ENCODE measurements at regions not wholly inside any gene's neighbourhood (a gene's known extent, or its start where the extent isn't known, plus 50 kb on each side); places are given as distances from the start of the nearest gene placed in this dataset.

DNA sequence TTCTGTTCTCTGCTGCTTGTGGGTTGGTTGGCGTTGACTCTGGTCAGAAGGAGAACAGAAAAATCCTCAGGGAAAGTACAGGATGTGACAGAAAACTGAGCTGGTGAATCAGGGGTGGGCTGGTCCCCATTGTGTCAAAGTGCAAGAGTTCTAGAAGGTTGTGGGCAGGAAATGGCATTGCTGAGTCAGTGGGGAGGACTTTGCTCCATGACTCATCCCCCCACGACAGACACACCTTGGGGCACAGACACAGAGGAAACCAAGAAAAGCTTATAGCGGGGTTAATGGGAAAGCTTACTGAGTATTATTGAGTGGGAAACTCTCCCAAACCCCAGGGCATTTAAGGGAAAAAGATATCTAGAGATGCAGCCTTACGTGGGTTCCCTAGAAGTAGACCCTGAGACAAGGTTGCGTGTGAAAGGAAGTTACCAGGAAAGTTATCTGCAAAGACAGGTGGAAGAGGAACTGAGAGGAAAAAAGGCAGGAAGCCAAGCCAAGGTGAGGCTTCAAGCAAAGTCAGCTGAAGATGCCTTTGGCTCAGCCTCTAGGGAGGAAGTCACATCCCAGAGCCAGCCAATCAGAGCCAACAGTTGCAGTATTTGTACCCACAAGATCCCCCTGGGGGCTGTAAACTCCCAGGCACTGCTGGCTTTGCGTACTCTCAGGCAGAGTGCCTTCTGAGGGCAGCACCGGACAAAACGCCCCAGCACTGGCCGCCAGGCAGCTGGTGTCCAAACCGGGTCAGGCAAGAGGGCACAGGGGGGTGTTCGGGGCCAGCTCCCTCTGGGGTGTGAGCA, 86.4 kb downstream of the FOXL1 start:
- peak; percentile 60 to 68 for DNase-seq

DNA sequence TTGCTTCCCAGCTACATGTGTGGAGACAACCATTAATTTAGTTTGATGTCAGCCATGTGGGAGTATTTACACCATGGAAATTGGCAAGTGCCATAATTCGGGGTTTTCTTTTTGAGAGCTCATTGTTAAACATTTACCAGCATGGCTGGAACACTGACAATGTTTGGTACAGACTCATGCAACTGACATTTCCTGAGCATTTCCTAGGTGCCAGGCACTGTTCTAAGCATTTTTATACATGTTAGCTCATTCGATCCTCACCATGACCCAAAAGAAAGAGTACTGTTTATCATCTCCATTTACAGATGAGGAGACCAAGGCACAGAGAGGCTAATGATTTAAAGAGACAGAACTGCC, 86.9 kb downstream of the FOXL1 start:
- DNase-seq: no peak

DNA sequence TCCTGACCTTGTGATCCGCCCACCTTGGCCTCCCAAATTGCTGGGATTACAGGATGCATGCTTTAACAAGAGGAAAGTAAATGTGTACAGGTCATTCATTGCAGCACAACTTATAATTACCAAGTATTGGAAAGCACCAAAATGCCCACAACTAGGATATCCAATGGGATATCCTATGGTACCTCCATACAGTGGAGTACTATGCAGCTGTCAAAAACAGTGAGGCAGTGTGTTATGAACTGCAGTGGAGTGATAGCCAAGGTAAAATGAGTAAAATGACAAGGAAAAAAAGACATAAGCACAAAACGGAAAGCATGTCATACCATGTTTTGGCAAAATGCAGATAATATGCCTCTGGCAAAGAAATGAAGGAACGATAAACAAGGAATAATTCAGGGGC, 87.6 kb downstream of the FOXL1 start:
- DNase-seq: no peak

DNA sequence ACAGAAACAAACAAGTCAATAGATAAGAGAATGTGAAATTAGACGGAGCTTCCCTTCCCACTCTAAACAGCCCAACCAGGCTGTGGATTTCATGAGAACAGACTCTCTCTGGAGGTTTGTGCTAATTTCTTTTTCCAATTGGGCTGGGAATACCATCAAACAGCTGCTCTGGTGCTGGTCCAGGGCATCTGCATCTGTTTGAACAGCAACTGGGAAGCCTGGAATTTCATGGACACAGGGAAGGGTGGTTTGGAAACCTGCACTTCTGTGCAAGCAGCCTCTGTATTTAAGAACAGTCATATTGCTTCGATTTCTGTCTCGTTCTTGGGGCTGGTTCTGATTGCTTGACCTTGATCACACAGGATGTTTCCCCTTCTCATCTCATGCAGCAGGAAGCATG, 88.7 kb downstream of the FOXL1 start:
- DNase-seq: no peak

DNA sequence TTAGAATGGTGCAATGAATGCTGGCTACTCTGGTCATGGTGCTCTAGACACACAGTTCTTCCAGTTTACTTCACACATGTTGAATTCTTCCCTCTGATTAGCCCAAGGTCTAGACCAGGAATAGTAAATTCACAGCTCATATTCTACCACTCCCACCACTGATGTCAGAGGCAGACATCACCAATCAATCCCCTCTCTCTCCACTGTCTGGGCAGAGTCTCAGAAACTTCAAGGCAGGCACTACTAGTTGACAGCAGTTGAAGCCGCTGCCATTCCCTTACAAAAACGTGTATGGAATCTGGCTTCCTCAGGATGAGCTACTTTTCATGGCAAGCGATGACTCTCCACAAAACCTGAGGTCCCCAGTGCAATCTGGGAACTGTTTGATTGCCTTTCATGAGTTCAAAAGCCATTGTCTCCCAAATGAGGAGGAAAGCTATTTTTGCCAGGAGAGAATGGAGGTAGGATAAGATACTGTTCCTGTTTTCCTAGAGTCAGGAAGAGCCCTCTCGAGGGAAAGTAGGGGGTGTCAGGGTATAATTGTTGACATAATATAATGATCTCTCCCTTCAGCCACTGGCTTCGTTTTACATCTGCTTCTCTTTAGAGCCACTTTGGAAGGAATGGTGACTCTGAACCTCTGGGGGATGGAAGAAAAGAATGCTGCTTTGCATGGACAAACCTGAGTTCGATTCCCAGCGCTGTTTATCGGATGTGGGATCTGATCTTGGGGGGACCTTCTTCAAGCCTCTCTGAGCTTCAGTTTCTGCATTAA, 90.0 kb downstream of the FOXL1 start:
- DNase-seq: no peak

DNA sequence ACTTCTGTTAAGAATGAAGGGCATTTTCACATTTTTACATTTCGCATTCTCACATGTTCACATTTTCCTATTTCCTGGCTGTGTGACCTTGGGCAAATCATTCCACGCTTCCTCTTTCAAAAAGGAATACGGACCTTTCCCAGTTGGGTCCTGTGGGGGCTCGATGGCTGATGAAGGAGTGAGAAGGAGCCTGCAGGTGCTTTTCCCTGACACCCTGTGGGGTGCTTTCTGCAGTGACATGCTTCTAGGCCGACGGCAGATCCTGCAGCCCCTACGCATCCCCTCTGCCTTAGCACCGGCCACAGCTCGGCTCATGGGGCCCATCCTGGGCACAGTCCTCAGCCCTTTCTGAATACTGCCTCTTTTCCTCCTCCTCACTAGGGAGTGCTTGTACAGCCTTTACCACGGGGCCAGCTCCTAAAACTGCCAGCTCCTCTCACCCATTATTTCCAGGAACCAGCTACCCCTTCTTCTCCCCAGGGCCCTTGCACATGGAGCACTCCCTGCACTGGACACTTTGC, 91.0 kb downstream of the FOXL1 start:
- no peak for DNase-seq

DNA sequence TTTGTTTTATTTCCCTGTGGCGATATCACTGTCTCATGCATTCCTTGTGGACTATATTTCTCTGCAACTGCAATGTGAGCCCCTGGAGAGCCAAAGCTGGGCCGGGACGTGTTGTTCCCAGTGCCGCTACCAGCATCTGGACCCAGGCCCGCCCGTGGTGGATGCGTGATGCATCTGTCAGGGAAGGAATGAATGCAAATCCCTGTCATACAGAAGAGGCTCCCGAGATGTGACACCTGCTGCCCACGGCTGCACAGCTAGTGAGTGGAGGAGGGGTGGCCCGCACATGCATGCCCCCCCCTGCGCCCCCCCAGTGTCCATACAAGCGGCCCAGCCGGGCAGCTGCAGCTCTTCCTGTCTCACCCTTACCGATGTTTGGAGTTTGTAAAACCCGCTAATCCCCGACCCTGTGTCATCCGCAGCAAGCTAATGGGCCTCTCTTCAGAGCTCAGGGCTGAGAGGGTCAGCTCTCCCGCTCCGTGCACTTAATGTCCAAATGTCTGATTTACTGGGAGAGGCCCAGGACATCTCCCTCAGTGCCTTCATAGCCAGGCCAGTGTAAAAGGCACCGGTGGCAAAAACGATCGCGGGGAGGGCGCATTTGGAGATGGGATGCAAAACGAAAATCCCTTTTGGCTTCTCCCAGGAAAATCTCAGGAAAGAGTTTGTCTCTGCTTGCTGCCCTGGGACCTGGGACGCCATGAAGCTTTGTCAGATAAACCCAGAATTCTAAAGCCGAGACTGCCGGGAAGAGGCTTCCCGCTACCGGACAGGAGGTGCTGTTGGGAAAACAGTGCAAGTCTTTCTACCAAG, 91.8 kb downstream of the FOXL1 start:
- DNase-seq: no peak

DNA sequence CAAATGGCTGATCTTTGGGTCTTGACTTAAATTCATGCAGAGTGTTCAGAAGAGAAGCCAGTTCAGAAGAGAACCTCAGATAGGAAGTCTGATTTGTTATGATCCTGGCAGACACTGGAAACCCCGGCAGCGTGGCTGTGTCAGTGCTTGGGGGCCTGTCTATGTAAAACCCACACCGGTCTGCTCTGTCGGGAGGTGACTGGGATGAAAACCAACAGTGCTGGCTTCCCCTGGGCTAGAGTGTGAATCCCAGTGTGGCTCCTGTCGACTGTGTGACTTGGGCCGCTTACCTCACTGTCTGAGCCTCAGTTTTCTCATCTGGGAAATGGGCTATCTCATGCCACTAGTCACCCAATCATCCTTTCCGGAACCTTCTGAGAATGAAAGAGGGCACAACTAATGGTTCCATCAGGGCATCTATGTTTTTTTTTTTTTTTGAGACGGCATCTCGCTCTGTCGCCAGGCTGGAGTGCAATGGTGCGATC, 92.4 kb downstream of the FOXL1 start:
- DNase-seq: no peak

DNA sequence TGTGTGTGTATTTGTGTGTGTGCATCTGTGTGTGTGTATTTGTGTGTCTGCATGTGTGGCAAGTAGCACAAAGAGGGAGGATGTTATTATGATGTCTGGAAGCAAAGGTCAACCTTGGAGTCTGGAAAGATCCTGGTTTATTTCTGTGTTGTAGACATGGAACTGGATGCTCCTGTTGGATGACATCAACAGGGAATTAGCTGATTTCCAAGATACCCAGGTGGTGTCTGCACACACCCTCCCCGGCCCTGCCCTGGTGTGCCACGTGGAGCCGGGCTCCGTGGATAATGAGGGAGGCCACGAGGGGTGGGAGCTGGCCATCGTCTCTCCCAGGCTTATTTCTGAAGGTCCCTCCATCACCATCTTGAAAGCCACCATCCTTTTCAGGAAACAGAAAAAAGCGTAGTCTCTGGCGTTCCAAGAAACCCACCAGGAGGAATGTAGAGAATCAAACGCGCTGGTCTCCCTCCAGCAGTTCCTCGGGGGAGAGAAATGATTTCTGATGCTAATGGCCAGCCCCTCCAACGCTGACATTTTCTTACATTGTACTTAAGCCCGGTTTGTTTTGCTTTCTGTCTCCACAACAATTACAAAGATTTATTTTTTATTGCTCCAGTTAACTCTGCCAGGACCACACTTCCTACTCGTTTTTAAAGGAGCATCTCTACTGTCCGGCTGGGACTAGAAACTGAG, 93.3 kb downstream of the FOXL1 start:
- no peak for DNase-seq

DNA sequence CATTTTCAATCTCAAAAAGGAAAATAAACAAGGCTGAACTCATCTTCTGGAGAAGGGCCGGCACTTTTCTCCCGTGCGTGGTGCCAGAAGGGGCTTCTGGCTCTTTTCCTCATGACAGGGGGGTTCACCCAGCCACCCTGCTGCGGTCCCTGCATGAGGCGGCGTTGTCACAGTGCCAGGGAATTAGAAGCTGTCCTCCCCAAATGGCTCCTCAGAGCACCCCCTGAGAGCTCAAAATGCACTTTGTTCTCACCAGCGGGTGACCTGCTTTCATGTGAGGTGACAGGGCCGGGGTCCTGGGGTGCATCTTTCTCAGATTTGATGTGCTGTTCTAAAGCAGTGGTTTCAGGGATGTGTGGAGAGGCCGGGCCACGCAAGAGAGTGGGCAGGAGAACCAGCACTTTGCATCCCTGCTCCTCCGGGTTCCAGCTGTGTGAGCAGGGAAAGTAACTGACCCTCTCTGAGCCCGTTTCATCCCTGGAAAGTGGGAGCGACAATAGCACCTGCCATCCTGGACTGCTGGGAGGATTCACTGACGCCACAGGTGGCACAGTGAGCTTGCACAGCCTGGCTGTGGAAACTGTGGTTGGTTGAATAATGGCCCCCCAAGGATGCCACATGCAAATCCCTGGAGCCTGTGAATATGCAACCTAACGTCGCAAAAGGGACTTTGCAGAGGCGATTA, 94.0 kb downstream of the FOXL1 start:
- no peak for DNase-seq

DNA sequence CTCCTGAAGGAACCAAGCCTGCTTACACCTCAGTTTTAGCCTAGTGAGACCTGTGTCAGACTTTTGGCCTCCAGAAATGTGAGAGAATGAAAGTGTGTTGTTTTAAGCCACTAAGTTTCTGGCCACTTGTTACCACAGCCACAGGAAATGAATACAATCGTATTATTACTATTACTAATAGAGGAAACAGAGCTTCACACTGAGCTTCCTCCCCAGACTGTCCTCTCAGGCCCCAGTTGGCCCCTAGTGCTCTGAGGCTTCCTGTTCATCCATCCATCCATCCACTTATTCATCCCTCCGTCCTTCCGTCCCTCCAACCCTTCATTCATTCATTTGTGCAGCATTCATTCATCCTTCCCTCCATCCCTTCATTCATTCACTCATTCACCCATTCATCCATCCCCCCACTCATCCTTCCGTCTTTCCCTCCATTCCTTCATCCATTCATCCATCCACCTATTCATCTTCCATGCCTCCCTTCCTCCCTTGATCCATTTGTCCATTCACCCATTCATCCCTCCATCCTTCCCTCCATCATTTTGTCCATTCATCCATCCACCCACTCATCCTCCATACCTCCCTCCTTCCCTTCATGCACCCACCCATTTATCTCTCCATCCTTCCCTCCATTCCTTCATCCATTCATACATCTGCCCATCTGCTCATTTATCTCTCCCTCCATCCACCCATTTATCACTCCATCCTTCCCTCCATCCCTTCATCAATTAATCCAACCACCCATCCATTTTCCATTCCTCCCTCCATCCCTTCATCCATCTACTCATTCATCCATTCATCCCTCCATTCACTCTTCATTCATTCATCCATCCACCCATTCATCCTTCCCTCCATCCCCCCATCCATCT, 95.0 kb downstream of the FOXL1 start:
- no peak for DNase-seq

DNA sequence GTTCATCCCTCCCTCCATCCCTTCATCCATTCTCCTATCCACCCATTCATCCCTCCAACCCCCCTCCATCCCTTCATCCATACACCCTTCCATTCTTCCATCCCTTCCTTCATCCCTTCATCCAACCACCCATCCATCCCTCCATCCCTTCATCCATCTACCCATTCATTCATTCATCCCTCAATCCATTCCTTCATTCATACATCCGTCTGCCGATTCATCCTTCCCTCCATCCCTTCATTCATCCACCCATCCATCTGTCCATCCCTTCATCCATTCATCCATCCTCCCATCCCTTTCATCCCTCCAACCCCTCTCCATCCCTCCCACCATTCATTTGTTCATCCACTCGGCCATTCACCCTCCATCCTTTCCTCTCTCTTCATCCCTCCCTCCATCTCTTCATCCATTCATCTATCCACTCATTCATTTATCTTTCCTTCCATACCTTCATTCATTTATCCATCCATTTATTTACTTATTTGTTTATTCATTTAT, 95.7 kb downstream of the FOXL1 start:
- DNase-seq: no peak

DNA sequence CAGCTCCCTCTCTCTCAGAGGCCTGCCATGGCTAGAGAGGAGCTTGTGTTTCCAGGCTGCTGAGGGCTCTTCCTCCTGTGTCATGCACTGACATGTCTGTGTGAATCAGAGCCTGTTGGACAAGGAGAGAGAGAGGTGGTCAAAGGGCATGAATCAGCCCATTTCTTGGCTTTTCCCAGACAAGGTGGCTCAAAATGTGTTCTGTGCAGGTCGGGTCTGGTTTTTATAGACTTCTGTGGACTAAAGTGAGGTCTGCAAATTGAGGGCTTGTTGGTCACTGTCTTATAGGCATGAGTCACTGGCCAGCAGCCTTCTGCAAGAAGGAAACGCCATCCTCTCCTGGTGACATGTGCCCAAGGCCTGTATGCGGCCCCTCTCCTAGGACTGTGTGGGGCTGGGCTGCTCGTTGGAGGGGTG, 97.9 kb downstream of the FOXL1 start:
- DNase-seq: no peak

DNA sequence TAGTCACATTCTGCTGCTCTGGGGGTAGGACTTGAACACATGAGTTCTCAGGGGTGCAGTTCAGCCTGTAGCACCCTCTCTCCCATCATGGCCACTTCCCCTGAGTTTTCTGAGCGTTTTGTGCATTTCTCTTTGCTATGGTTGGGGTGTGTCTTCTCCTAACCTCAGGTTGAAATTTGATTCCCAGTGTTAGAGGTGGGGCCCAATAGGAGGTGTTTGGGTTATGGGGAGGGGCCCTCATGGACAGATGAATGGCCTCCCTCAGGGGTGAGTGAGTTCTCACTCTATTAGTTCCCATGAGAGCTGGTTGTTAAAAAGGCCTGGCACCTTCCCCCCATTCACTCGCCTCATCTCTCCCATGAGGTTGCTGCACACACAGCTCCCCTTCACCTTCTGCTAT, 101.1 kb downstream of the FOXL1 start:
- no peak for DNase-seq

DNA sequence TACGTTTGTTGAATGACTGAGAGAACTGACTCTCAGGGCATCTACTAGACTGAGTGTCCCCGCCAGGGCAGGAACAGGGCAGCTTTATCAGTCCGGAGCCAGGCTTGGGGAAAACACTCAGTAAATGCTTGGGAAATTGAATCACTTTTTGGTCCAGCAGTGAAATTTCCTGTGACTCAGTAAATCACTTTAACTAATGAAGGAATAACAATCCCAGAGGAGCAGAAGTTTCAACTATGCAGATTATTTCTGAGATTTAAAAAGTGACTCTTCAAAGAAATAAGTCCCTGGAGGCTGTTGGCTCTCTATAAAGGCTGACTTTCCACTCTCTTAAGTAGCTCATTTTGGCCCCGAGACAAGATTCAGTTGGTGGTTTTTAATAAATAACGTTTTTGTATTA, 101.8 kb downstream of the FOXL1 start:
- DNase-seq: no peak

DNA sequence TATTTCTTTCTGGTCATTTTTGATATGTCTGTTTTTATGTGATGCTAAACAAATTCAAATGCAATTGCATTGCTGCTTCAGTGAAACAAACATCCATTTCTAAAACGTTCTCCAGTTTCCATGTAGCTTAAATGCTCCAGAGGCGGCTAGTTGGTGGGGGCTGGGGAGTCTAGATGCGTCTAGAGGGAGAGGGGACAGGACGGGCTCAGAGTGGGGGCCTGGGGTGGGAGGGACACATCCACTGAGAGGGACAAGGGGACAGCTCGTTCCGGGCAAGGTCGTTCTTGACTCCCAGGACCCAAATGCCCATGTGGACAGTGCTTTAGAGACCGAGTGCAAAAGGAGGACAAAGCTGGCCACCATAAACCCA, 102.3 kb downstream of the FOXL1 start:
- no peak for DNase-seq

DNA sequence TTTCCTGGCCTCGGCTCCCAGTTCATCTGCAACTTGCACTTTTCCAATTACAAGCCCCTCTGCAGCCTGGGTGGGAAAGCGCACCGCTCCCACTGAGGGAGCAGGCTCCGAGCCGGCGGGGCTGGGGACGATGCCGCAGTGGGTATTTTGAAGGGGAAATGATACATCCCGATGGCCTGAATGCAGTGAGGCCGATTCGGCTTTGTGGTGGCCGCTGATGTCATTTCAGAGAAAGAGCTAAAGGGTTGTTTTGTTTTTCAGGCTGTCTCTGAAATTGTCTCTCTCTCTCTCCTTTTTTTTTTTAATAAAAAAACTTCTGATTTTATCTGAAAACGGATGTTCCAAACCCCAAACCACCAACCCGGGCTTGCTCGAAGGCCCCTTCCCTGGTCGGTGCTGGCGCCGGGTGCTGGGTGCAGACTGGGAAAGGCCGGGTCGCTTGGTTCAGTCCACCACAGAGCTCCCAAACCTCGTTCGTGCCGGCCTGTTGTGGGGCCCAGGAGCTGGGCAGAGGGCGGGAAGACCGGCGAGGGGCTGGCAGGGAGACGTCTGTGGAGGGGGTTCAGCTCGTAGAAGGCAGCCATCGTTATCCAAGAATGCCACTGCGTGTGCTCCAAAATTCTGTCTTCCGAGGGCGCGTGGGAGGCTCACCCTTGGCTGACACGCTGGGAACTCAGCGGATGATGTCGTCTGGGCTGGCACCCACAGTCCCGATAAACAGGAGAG, 102.8 kb downstream of the FOXL1 start:
- DNase-seq: no peak

DNA sequence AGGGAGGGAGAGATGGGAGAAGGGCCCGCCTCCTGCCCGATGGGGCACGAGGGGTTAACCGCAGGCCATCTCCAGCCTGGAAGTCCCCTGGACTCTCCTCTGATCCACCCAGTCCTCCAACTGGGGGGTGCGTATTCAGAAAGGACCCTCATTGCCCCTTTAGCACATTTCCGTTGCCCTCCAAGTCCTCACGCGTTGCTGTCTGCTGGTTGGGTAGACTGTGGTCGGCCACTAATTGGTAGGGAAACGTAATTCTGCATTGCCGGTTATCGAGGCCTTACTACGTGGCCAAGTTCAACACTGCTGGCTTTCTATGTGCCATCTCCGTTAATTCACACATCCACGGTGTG, 103.4 kb downstream of the FOXL1 start:
- DNase-seq: no peak

DNA sequence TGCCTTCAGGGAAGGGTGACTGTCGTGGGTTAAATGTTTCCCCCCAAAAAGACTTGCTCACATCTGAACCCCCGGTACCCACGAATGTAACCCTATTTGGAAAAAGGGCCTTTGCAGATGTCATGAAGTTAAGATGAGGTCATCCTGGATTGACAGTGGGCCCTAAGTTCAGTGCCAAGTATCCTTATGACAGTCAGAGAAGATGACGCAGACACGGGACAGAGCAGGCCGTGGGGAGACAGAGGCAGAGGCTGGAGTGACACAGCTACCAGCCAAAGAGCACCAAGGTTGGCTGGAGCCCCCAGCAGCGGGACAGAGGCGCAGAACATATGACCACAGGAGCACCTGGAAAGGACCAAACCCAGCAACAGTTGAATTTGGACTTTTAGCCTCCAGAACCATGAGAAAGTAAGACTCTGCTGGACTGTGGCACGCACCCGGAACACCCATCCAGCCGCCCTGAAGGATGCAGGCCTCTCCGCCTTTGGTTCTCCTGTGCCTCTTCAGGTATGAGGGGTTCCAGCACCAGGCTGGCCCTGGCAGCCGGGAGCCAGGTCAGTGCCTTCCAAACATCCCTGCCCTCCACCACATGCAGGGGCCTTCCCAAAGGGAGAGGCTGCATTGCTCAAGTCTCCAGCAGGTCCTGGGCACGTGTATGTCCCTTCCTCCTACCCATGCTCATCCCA, 104.0 kb downstream of the FOXL1 start:
- DNase-seq: no peak
